ENCODE measurements at regions not wholly inside any gene's neighbourhood (a gene's known extent, or its start where the extent isn't known, plus 50 kb on each side); places are given as distances from the start of the nearest gene placed in this dataset.

DNA sequence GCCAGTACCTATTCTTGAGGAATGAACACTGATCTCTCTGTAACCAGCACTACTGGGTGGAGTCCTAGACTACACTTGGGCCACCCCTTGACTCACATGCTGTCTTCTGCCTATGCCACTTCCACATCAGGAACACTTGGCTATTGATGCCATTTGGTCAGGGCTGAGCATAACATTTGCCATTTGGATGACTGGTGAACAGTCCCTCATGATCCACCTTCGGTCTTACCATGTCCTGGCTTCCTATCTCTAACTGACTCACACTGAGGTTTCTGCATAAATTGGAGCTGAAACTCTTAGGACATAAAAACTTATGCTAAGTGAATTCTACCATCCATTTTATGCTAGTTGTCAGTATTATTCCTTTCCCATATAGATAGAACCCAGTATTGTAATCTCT, 91.7 kb upstream of the PELI2 start:
- 36 to 43% methylated on average over 1 of the region's 1 CpG for WGBS, 2 donors
- Histone ChIP-seq H3K4me1 (no peaks in the 10 kb centered on the region), H3K36me3 (no peaks in the 10 kb centered on the region), H3K27ac (no peak overlapping the region), H3K27me3 (no peaks in the 10 kb centered on the region), H3K9me3 (no peaks in the 10 kb centered on the region), H3K4me3 (replicated peaks in 1 of 3) (no peak overlapping the region)
- DNase-seq, result no peak
- no peak for TF ChIP-seq POLR2A (IDR thresholded peaks at IDR 0.05)
- TF ChIP-seq, protein P1, sequence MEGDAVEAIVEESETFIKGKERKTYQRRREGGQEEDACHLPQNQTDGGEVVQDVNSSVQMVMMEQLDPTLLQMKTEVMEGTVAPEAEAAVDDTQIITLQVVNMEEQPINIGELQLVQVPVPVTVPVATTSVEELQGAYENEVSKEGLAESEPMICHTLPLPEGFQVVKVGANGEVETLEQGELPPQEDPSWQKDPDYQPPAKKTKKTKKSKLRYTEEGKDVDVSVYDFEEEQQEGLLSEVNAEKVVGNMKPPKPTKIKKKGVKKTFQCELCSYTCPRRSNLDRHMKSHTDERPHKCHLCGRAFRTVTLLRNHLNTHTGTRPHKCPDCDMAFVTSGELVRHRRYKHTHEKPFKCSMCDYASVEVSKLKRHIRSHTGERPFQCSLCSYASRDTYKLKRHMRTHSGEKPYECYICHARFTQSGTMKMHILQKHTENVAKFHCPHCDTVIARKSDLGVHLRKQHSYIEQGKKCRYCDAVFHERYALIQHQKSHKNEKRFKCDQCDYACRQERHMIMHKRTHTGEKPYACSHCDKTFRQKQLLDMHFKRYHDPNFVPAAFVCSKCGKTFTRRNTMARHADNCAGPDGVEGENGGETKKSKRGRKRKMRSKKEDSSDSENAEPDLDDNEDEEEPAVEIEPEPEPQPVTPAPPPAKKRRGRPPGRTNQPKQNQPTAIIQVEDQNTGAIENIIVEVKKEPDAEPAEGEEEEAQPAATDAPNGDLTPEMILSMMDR (IDR thresholded peaks at IDR 0.05), result no peak
- intact Hi-C loops (cut with DNase I), result no loop called here

DNA sequence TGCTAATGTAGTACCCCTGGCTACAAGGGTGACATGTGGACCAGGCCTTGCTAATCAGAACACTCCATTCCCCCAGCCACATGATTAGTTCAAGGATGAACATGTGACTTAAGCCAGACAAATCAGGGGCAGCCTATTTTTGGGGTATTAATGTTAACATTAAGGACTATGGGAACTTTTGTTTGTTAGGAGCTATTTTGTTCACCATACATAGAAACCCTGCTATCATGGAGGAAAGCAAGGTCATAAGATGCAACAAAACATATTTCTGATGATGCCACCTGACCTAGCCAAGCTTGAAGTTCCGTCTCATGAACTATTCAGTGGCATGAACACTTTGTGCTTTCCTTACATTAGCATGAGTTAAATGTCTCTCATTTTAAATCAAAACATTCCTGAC, 90.8 kb upstream of the PELI2 start:
- H3K27me3 ChIP-seq, result no peaks in the 10 kb centered on the region
- DNase-seq, result no peak
- WGBS, 2 donors, result 89 to 97% methylated on average over 1 of the region's 1 CpG
- intact Hi-C loops (cut with DNase I), result no loop called here
- TF ChIP-seq, protein P1 (IDR thresholded peaks at IDR 0.05), result no peak
- TF ChIP-seq POLR2A (IDR thresholded peaks at IDR 0.05), result no peak
- no peak overlapping the region for H3K4me3 ChIP-seq (replicated peaks in 1 of 3)
- H3K27ac ChIP-seq, result no peak overlapping the region
- H3K36me3 ChIP-seq, result no peaks in the 10 kb centered on the region
- no peaks in the 10 kb centered on the region for H3K4me1 ChIP-seq
- no peaks in the 10 kb centered on the region for H3K9me3 ChIP-seq

DNA sequence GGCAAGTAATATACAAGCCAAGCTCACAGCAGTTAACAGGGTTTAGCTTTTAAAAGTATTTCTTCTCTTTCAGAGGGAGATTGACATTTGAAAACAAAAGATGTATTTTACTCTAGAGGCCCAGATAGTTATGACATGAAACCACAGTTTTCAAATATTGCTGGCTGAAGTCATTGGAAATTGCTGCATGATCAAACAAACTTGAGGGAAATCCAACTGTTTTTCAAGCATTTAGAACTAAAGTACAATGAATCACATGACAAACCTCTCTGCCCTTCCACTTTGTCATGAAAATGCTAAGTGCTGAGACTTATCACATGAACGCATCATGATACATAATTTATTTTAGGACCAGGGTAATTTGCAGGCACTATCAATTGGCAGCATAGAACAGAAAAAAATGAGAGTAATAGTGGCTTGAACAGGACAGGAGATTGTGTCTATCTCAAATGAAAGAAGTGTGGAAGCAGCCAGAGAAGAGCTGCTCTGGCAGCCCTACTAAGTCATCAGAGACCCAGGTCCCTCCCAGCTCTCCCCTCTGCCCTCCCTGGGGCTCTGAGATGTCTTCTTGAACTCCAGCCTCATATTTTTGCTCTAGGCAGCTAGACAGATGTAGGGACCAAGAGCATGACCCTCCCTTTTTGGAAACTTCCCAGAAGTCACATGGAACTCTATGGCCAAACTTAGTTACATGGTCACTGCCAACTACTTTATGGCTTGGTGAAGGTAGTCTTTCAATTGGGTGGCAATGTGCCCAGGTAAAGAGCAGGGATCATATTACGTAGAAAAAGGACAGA, 90.1 kb upstream of the PELI2 start:
- TF ChIP-seq POLR2A (IDR thresholded peaks at IDR 0.05), result no peak
- TF ChIP-seq, protein P1 (IDR thresholded peaks at IDR 0.05), result no peak
- Histone ChIP-seq H3K4me1 (no peaks in the 10 kb centered on the region), H3K4me3 (replicated peaks in 1 of 3) (no peak overlapping the region), H3K27ac (no peak overlapping the region), H3K27me3 (no peaks in the 10 kb centered on the region), H3K9me3 (no peaks in the 10 kb centered on the region), H3K36me3 (no peaks in the 10 kb centered on the region)
- 47 to 61% methylated on average over 2 of the region's 2 CpGs for whole genome bisulfite sequencing, 2 donors
- intact Hi-C loops (cut with DNase I), result no loop called here
- no peak for DNase-seq

DNA sequence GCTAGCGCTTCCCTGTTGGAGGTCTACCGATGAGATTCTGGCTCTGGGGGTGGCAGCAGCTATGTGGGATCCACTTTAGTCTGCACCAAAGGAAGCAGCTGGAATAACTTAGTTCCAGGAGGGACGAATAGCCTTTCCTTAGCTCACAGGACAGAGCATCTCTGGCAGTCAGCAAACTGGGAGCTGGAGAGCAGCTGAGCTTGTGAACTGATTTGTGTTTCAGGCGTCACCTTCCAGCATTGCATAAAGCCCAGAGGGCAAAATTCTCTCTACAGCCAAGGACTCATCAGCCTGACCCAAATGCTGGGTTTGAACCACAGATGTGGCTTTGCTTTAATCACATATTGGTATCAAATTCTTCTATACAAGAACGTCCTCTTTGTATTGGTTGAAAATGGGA, 81.9 kb upstream of the PELI2 start:
- H3K4me3 ChIP-seq (replicated peaks in 1 of 3), result no peak overlapping the region
- no peaks in the 10 kb centered on the region for H3K27me3 ChIP-seq
- no peak for DNase-seq
- TF ChIP-seq, protein P1 (IDR thresholded peaks at IDR 0.05), result no peak
- TF ChIP-seq POLR2A (IDR thresholded peaks at IDR 0.05), result no peak
- no peak overlapping the region for H3K27ac ChIP-seq
- H3K4me1 ChIP-seq, result no peaks in the 10 kb centered on the region
- WGBS, 2 donors, result 79 to 84% methylated on average over 5 of the region's 5 CpGs
- no peaks in the 10 kb centered on the region for H3K36me3 ChIP-seq
- H3K9me3 ChIP-seq, result no peaks in the 10 kb centered on the region
- intact Hi-C loops (cut with DNase I), result no loop called here

DNA sequence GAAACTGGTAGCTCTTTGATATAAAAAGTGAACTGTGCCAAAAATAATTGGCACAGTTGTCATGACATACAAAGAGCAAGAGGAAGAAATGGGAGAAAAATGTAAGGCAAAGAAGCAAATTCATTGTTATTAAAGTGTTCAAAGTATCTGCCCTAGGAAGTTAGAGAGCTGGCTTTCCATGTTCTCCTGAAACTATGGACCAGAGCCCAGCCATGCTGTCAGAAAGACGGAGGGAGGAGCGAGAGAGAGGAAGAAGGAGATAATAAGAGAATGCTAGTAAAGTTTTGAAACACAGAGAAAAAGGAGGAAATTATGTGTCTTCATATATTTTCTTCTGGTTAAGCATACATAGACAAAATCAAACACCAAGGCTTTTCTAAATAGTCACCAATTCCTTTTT, 78.1 kb upstream of the PELI2 start:
- H3K4me1 ChIP-seq, result no peaks in the 10 kb centered on the region
- no peak overlapping the region for H3K4me3 ChIP-seq (replicated peaks in 1 of 3)
- TF ChIP-seq POLR2A (IDR thresholded peaks at IDR 0.05), result no peak
- TF ChIP-seq, protein P1 (IDR thresholded peaks at IDR 0.05), result no peak
- intact Hi-C loops (cut with DNase I), result no loop called here
- DNase-seq, result no peak
- H3K36me3 ChIP-seq, result no peaks in the 10 kb centered on the region
- H3K9me3 ChIP-seq, result no peaks in the 10 kb centered on the region
- no peaks in the 10 kb centered on the region for H3K27me3 ChIP-seq
- no peak overlapping the region for H3K27ac ChIP-seq
- WGBS, 2 donors, result 68 to 81% methylated on average over 2 of the region's 2 CpGs

Data from thyroid gland (tissue), 4 donors.